Nephron (organoid): ENCODE measurements at regions not wholly inside any gene's neighbourhood (a gene's known extent, or its start where the extent isn't known, plus 50 kb on each side); places are given as distances from the start of the nearest gene placed in this dataset.

Experiments used
- H3K27ac Mint-ChIP-seq, 3 experiments: 2 replicates each; pipeline ENCODE4 v1.8.0; 2020; ENCODE audit warnings: mixed read lengths in 3 of 3, mild to moderate bottlenecking in 2 of 3, moderate library complexity in 1 of 3
- H3K27me3 Mint-ChIP-seq: 2 replicates; pipeline ENCODE4 v1.8.0; 2021; ENCODE audit warnings: low read depth, mild to moderate bottlenecking, moderate library complexity, mixed read lengths
- H3K36me3 Mint-ChIP-seq: 2 replicates; pipeline ENCODE4 v1.8.0; 2020; ENCODE audit warnings: low read depth, mixed read lengths
- H3K4me1 Mint-ChIP-seq: 2 replicates; pipeline ENCODE4 v1.8.0; 2020; ENCODE audit warnings: mixed read lengths
- H3K4me3 Mint-ChIP-seq, 3 experiments: 2 replicates each; pipeline ENCODE4 v1.8.0; 2020; ENCODE audit warnings: mild to moderate bottlenecking in 3 of 3, mixed read lengths in 3 of 3, moderate library complexity in 2 of 3
- H3K9me3 Mint-ChIP-seq: 2 replicates; pipeline ENCODE4 v1.8.0; 2020; ENCODE audit warnings: mixed read lengths
- CTCF ChIP-seq, 3 experiments: fragments of 200-600 bp; sonication (generic); IDR thresholded peaks; one replicate each; pipeline ENCODE4 v1.5.0; 2021; ENCODE audit warnings: antibody characterized with exemption in 3 of 3; ENCODE audit not compliant: unreplicated experiment in 3 of 3

- no peaks in the 10 kb centered on the region for H3K4me1 Mint-ChIP-seq
- no peak overlapping the region for H3K27ac Mint-ChIP-seq
- H3K9me3 Mint-ChIP-seq = no peaks in the 10 kb centered on the region
- no peak overlapping the region for H3K4me3 Mint-ChIP-seq
- no peak for TF ChIP-seq CTCF (IDR thresholded peaks at IDR 0.05; ENCODE audit: unreplicated experiment in 3 of 3)
- no peaks in the 10 kb centered on the region for H3K27me3 Mint-ChIP-seq
- H3K36me3 Mint-ChIP-seq = no peaks in the 10 kb centered on the region
Observed at GRCh38 chr6:97462938-97463598, 180.1 kb upstream of the MMS22L start.

GRCh38 chr6:97465877-97466561 lies 183.0 kb upstream of the MMS22L start:
- Mint-ChIP-seq H3K4me3 (no peak overlapping the region), H3K4me1 (no peaks in the 10 kb centered on the region), H3K27me3 (no peaks in the 10 kb centered on the region), H3K36me3 (no peaks in the 10 kb centered on the region), H3K9me3 (no peaks in the 10 kb centered on the region), H3K27ac (peak overlapping the region in 1 of 3 experiments; percentile 84)
- no peak for TF ChIP-seq CTCF (IDR thresholded peaks at IDR 0.05; ENCODE audit: unreplicated experiment in 3 of 3)

GRCh38 chr6:97468981-97469380 lies 186.0 kb upstream of the MMS22L start:
- Mint-ChIP-seq H3K9me3 (no peaks in the 10 kb centered on the region), H3K27ac (no peak overlapping the region), H3K27me3 (no peaks in the 10 kb centered on the region), H3K4me1 (no peaks in the 10 kb centered on the region), H3K4me3 (no peak overlapping the region), H3K36me3 (no peaks in the 10 kb centered on the region)
- TF ChIP-seq CTCF (IDR thresholded peaks at IDR 0.05; ENCODE audit: unreplicated experiment in 3 of 3) = no peak

GRCh38 chr6:97469451-97469850 lies 186.4 kb upstream of the MMS22L start:
- Mint-ChIP-seq H3K9me3 (no peaks in the 10 kb centered on the region), H3K4me3 (no peak overlapping the region), H3K27ac (no peak overlapping the region), H3K27me3 (no peaks in the 10 kb centered on the region), H3K36me3 (no peaks in the 10 kb centered on the region), H3K4me1 (no peaks in the 10 kb centered on the region)
- TF ChIP-seq CTCF (IDR thresholded peaks at IDR 0.05; ENCODE audit: unreplicated experiment in 3 of 3) = no peak

- TF ChIP-seq CTCF (IDR thresholded peaks at IDR 0.05; ENCODE audit: unreplicated experiment in 3 of 3) = no peak
- no peak overlapping the region for H3K4me3 Mint-ChIP-seq
- H3K27ac Mint-ChIP-seq = no peak overlapping the region
- H3K4me1 Mint-ChIP-seq = no peaks in the 10 kb centered on the region
- no peaks in the 10 kb centered on the region for H3K9me3 Mint-ChIP-seq
- no peaks in the 10 kb centered on the region for H3K36me3 Mint-ChIP-seq
- no peaks in the 10 kb centered on the region for H3K27me3 Mint-ChIP-seq
Observed at GRCh38 chr6:97470322-97470721, 187.3 kb upstream of the MMS22L start.

- no peak overlapping the region for H3K4me3 Mint-ChIP-seq
Observed at GRCh38 chr6:97473979-97474378, 191.0 kb upstream of the MMS22L start.

More at GRCh38 chr6:97473979-97474378, 191.0 kb upstream of the MMS22L start:
- H3K27ac Mint-ChIP-seq = no peak overlapping the region
- peaks cover 3% of the 10 kb centered on the region for H3K9me3 Mint-ChIP-seq
- TF ChIP-seq CTCF (IDR thresholded peaks at IDR 0.05; ENCODE audit: unreplicated experiment in 3 of 3) = no peak
- no peaks in the 10 kb centered on the region for H3K27me3 Mint-ChIP-seq
- no peaks in the 10 kb centered on the region for H3K4me1 Mint-ChIP-seq
- H3K36me3 Mint-ChIP-seq = no peaks in the 10 kb centered on the region
